HCT116 (cell line): ENCODE measurements at regions not wholly inside any gene's neighbourhood (a gene's known extent, or its start where the extent isn't known, plus 50 kb on each side); places are given as distances from the start of the nearest gene placed in this dataset.
"Not testable (repeated sequence)": the region's sequence is repeated elsewhere in the genome, so short reads cannot be mapped to it uniquely, and the experiment has no call there.

Experiments used
- ATAC-seq: fragments of 200-7000 bp; cut with Tn5 transposase; 2 replicates; pipeline ENCODE4 v1.9.1; 2020; ENCODE audit warnings: mild to moderate bottlenecking, moderate library complexity
- BruUV-seq: library from RNA; stranded (reverse); fragments of 400-500 nt; replicated peaks from 2 replicates; lab custom pipeline; 2021; lab: Mats Ljungman, UMichigan
- CTCF ChIA-PET: fragments of 300-600 bp; sonication (Branson Sonifier 250); formaldehyde crosslinking; loops from one replicate; lab custom pipeline; 2021; ENCODE audit warnings: antibody characterized with exemption; lab: Charles Lee
- POLR2A ChIA-PET: fragments of 300-600, 350-600 bp; sonication (Branson Sonifier 250); formaldehyde crosslinking; loops from one replicate; lab custom pipeline; 2021; ENCODE audit warnings: antibody characterized with exemption; lab: Charles Lee
- RAD21 ChIA-PET, 2 experiments: fragments of 300-600 bp; sonication (Branson Sonifier 250); formaldehyde crosslinking; loops; one replicate each; lab custom pipeline; 2023; ENCODE audit warnings: low total read pairs in 2 of 2; ENCODE audit not compliant: uncharacterized antibody in 2 of 2, unreplicated experiment in 2 of 2, low non-redundant PET in 1 of 2; lab: Charles Lee
- DNase-seq: peaks from one replicate; pipeline ENCODE4 v3.0.0-alpha.2; 2010; ENCODE audit warnings: low read depth, low spot score
- H2AFZ ChIP-seq: fragments of 200-600 bp; shearing (Covaris generic), sonication (generic); 2 replicates; pipeline ENCODE4 v1.6.1; 2017; ENCODE audit warnings: low read depth, mixed run types, mixed read lengths, antibody characterized with exemption, low read length; ENCODE audit not compliant: poor library complexity, severe bottlenecking
- H3K27ac ChIP-seq: 2 replicates; pipeline ENCODE4 v1.5.1; 2012; ENCODE audit warnings: low read depth, low read length
- H3K27me3 ChIP-seq: fragments of 200-600 bp; sonication (generic); 2 replicates; pipeline ENCODE4 v1.6.1; 2016; ENCODE audit warnings: mixed run types, low read length, mixed read lengths; ENCODE audit not compliant: insufficient read depth
- H3K36me3 ChIP-seq, 2 experiments: fragments of 200-500 bp in 1 of 2; fragments of 200-600 bp in 1 of 2; sonication (Bioruptor generic) in 1 of 2; sonication (generic) in 1 of 2; 2 replicates each; pipeline versions ENCODE4 v1.5.1 to v1.6.1; 2014 to 2016; ENCODE audit warnings: low read length in 2 of 2, inconsistent platforms in 1 of 2, mixed read lengths in 1 of 2, mixed run types in 1 of 2; ENCODE audit not compliant: insufficient read depth in 2 of 2, control insufficient read depth in 1 of 2
- H3K4me1 ChIP-seq, 2 experiments: fragments of 200-600 bp in 1 of 2; sonication (generic) in 1 of 2; 2 replicates each; pipeline versions ENCODE4 v1.5.1 to v1.6.1; 2012 to 2017; ENCODE audit warnings: low read length in 2 of 2, inconsistent platforms in 1 of 2, mild to moderate bottlenecking in 1 of 2, mixed read lengths in 1 of 2, mixed run types in 1 of 2, moderate library complexity in 1 of 2; ENCODE audit not compliant: insufficient read depth in 2 of 2, control insufficient read depth in 1 of 2
- H3K4me2 ChIP-seq: fragments of 200-600 bp; sonication (generic); 2 replicates; pipeline ENCODE4 v1.6.1; 2017; ENCODE audit warnings: mixed run types, low read length, mixed read lengths
- H3K4me3 ChIP-seq, 2 experiments: fragments of 200-600 bp in 1 of 2; sonication (generic) in 1 of 2; replicated peaks in 1 of 2; 2 replicates each; pipeline ENCODE4 v1.5.1; 2011 to 2016; ENCODE audit warnings: low read length in 2 of 2, control low read depth in 1 of 2, low read depth in 1 of 2, mild to moderate bottlenecking in 1 of 2, mixed read lengths in 1 of 2, mixed run types in 1 of 2
- H3K79me2 ChIP-seq: fragments of 200-600 bp; sonication (generic); 2 replicates; pipeline ENCODE4 v1.6.1; 2017; ENCODE audit warnings: mild to moderate bottlenecking, mixed run types, low read length, moderate library complexity, mixed read lengths; ENCODE audit not compliant: insufficient read depth
- H3K9ac ChIP-seq: fragments of 200-600 bp; sonication (generic); 2 replicates; pipeline ENCODE4 v1.6.1; 2016; ENCODE audit warnings: low read length, mixed read lengths
- H3K9me2 ChIP-seq: fragments of 200-600 bp; sonication (generic), shearing (Covaris generic); 2 replicates; pipeline ENCODE4 v1.6.1; 2017; ENCODE audit warnings: mixed run types, mild to moderate bottlenecking, moderate library complexity; ENCODE audit not compliant: insufficient read depth
- H3K9me3 ChIP-seq, 2 experiments: fragments of 200-500 bp in 1 of 2; fragments of 200-600 bp in 1 of 2; sonication (Bioruptor generic) in 1 of 2; sonication (generic) in 1 of 2; 2 replicates each; pipeline ENCODE4 v1.6.1; 2014 to 2017; ENCODE audit warnings: low read length in 2 of 2, mixed read lengths in 2 of 2, inconsistent platforms in 1 of 2, low read depth in 1 of 2, mild to moderate bottlenecking in 1 of 2, mixed run types in 1 of 2, moderate library complexity in 1 of 2; ENCODE audit not compliant: control insufficient read depth in 1 of 2, insufficient read depth in 1 of 2
- H4K20me1 ChIP-seq: fragments of 200-600 bp; sonication (generic), shearing (Covaris generic); 2 replicates; pipeline ENCODE4 v1.6.1; 2017; ENCODE audit warnings: mixed run types, mild to moderate bottlenecking, moderate library complexity; ENCODE audit not compliant: insufficient read depth
- CBX3 ChIP-seq: IDR thresholded peaks from 2 replicates; pipeline ENCODE4 v1.6.1; 2012; ENCODE audit warnings: low read depth
- CEBPB ChIP-seq: IDR thresholded peaks from 2 replicates; pipeline ENCODE4 v1.6.1; 2012; ENCODE audit warnings: low read depth
- EGR1 ChIP-seq: IDR thresholded peaks from 2 replicates; pipeline ENCODE4 v1.6.1; 2012; ENCODE audit warnings: low read depth
- EZH2phosphoT487 ChIP-seq: fragments of 200-600 bp; IDR thresholded peaks from 2 replicates; pipeline ENCODE4 v1.6.1; 2018; ENCODE audit warnings: antibody characterized with exemption, borderline replicate concordance
- FOSL1 ChIP-seq: IDR thresholded peaks from 2 replicates; pipeline ENCODE4 v1.6.1; 2012; ENCODE audit warnings: low read depth
- JUND ChIP-seq: IDR thresholded peaks from 2 replicates; pipeline ENCODE4 v1.6.1; 2012
- POLR2AphosphoS5 ChIP-seq: IDR thresholded peaks from 2 replicates; pipeline ENCODE4 v1.6.1; 2011; ENCODE audit warnings: mild to moderate bottlenecking, low read depth, low read length, moderate library complexity
- RAD21 ChIP-seq: IDR thresholded peaks from 2 replicates; pipeline ENCODE4 v1.6.1; 2012; ENCODE audit warnings: low read depth, mild to moderate bottlenecking
- SIN3A ChIP-seq: IDR thresholded peaks from 2 replicates; pipeline ENCODE4 v1.6.1; 2012; ENCODE audit warnings: low read depth
- ZNF274 ChIP-seq: fragments of 200-500 bp; sonication (Bioruptor generic); IDR thresholded peaks from 2 replicates; pipeline ENCODE4 v1.6.1; 2014; ENCODE audit warnings: mild to moderate bottlenecking, low read depth, low read length, inconsistent platforms
- intact Hi-C: fragments of 100-400 bp; cut with micrococcal nuclease; formaldehyde crosslinking; loops from 2 replicates; pipeline ENCODE4 v1.10.0; 2022
- TF ChIP-seq, protein P1 (sequence below): IDR thresholded peaks from 2 replicates; pipeline ENCODE4 v1.6.1; 2012
- TF ChIP-seq, protein P2 (sequence below), 3 experiments: fragments of 200-600 bp in 1 of 3; sonication (generic) in 1 of 3; IDR thresholded peaks in 2 of 3; conservative IDR thresholded peaks in 1 of 3; 2 replicates each; pipeline ENCODE4 v1.5.1; 2012 to 2017; ENCODE audit warnings: low read depth in 2 of 3, low read length in 2 of 3, antibody characterized with exemption in 1 of 3, borderline replicate concordance in 1 of 3, control low read depth in 1 of 3, mild to moderate bottlenecking in 1 of 3, mixed read lengths in 1 of 3, mixed run types in 1 of 3, moderate library complexity in 1 of 3; ENCODE audit not compliant: insufficient read depth in 1 of 3
- TF ChIP-seq, protein P3 (sequence below): IDR thresholded peaks from 2 replicates; pipeline ENCODE4 v1.6.1; 2012
- TF ChIP-seq, protein P4 (sequence below): IDR thresholded peaks from 2 replicates; pipeline ENCODE4 v1.6.1; 2011; ENCODE audit warnings: mild to moderate bottlenecking, low read length, moderate library complexity; ENCODE audit not compliant: insufficient replicate concordance; ENCODE audit errors: extremely low read depth

DNA sequence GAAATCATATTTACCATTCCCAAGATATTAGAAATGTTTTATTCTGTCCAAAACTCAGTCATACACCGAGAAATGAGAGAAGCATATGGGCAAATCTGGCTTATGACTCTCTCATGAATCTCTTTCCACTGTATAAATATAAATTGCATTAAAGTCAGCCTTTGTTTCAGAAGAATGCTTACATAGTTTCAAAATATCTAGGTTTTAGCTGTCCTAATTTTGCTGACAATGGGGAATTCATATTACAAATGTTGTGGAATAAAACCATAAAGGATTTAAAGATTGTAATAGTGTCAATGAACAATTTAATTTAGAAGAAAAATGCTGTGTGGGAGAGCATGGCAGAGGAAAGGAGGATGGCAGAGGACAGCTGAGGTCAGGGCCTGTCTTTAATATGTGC, 185.0 kb upstream of the THSD7A start:
- no peaks in the 10 kb centered on the region for H3K4me1 ChIP-seq
- no peaks in the 10 kb centered on the region for H3K9me3 ChIP-seq
- H3K4me3 ChIP-seq = no peak overlapping the region
- H2AFZ ChIP-seq = no peak overlapping the region
- H3K9ac ChIP-seq = no peak overlapping the region
- no peak overlapping the region for H3K27ac ChIP-seq
- TF ChIP-seq, protein P1, sequence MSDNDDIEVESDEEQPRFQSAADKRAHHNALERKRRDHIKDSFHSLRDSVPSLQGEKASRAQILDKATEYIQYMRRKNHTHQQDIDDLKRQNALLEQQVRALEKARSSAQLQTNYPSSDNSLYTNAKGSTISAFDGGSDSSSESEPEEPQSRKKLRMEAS = no peak
- TF ChIP-seq, protein P2, sequence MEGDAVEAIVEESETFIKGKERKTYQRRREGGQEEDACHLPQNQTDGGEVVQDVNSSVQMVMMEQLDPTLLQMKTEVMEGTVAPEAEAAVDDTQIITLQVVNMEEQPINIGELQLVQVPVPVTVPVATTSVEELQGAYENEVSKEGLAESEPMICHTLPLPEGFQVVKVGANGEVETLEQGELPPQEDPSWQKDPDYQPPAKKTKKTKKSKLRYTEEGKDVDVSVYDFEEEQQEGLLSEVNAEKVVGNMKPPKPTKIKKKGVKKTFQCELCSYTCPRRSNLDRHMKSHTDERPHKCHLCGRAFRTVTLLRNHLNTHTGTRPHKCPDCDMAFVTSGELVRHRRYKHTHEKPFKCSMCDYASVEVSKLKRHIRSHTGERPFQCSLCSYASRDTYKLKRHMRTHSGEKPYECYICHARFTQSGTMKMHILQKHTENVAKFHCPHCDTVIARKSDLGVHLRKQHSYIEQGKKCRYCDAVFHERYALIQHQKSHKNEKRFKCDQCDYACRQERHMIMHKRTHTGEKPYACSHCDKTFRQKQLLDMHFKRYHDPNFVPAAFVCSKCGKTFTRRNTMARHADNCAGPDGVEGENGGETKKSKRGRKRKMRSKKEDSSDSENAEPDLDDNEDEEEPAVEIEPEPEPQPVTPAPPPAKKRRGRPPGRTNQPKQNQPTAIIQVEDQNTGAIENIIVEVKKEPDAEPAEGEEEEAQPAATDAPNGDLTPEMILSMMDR (IDR thresholded peaks at IDR 0.05 in 2 of 3, conservative IDR thresholded peaks at IDR 0.05 in 1 of 3; ENCODE audit: borderline replicate concordance in 1 of 3, insufficient read depth in 1 of 3, low read depth in 2 of 3, low read length in 2 of 3) = no peak
- TF ChIP-seq, protein P3, sequence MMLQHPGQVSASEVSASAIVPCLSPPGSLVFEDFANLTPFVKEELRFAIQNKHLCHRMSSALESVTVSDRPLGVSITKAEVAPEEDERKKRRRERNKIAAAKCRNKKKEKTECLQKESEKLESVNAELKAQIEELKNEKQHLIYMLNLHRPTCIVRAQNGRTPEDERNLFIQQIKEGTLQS = no peak
- TF ChIP-seq CBX3 (no peak), EZH2phosphoT487 (no peak), JUND (no peak), FOSL1 (no peak), EGR1 (no peak), CEBPB (no peak), RAD21 (no peak), SIN3A (no peak), POLR2AphosphoS5 (no peak), ZNF274 (no peak)
- TF ChIP-seq, protein P4, sequence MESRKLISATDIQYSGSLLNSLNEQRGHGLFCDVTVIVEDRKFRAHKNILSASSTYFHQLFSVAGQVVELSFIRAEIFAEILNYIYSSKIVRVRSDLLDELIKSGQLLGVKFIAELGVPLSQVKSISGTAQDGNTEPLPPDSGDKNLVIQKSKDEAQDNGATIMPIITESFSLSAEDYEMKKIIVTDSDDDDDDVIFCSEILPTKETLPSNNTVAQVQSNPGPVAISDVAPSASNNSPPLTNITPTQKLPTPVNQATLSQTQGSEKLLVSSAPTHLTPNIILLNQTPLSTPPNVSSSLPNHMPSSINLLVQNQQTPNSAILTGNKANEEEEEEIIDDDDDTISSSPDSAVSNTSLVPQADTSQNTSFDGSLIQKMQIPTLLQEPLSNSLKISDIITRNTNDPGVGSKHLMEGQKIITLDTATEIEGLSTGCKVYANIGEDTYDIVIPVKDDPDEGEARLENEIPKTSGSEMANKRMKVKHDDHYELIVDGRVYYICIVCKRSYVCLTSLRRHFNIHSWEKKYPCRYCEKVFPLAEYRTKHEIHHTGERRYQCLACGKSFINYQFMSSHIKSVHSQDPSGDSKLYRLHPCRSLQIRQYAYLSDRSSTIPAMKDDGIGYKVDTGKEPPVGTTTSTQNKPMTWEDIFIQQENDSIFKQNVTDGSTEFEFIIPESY = no peak
- ChIA-PET CTCF (no interaction called here), POLR2A (no interaction called here), RAD21 (no interaction called here)
- no TSS peak for BruUV-seq
- no peaks in the 10 kb centered on the region for H3K9me2 ChIP-seq
- DNase-seq = no peak
- no peak for ATAC-seq
- H3K4me2 ChIP-seq = no peak overlapping the region
- no peaks in the 10 kb centered on the region for H4K20me1 ChIP-seq
- intact Hi-C loops = no loop called here
- no peaks in the 10 kb centered on the region for H3K79me2 ChIP-seq
- no peaks in the 10 kb centered on the region for H3K36me3 ChIP-seq
- no peaks in the 10 kb centered on the region for H3K27me3 ChIP-seq

DNA sequence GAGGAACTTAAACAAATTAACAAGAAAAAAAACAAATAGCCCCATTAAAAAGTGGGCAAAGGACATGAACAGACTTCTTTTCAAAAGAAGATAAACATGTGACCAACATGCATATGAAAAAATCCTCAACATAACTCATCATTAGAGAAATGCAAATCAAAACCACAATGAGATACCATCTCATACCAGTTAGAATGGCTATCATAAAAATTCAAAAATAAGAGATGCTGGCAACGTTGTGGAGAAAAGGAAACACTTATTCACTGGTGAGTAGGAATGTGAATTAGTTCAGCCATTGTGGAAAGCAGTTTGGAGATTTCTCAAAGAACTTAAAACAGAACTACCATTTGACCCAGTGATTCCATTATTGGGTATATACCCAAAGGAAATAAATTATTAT, 189.1 kb upstream of the TMEM106B start:
- H3K9ac ChIP-seq, H3K27ac ChIP-seq, H2AFZ ChIP-seq, POLR2A ChIA-PET, H3K4me1 ChIP-seq, H3K79me2 ChIP-seq, H3K36me3 ChIP-seq, H3K27me3 ChIP-seq, H3K9me2 ChIP-seq, ATAC-seq, H4K20me1 ChIP-seq, DNase-seq, H3K4me3 ChIP-seq, H3K4me2 ChIP-seq, H3K9me3 ChIP-seq, BruUV-seq, CTCF ChIA-PET, intact Hi-C loops, RAD21 ChIA-PET: not testable (repeated sequence)
